Osteoblast (primary cell): ENCODE measurements at regions not wholly inside any gene's neighbourhood (a gene's known extent, or its start where the extent isn't known, plus 50 kb on each side); places are given as distances from the start of the nearest gene placed in this dataset.

Experiments used
- DNase-seq: peaks from one replicate; pipeline ENCODE4 v3.0.0; 2011; ENCODE audit warnings: low spot score, mixed read lengths; ENCODE audit not compliant: insufficient read length; ENCODE audit errors: missing footprints
- H2AFZ ChIP-seq: 2 replicates; pipeline ENCODE4 v1.6.0; 2011; ENCODE audit warnings: mild to moderate bottlenecking, low read length
- H3K27ac ChIP-seq: 2 replicates; pipeline ENCODE4 v1.5.1; 2011; ENCODE audit warnings: mild to moderate bottlenecking, low read depth, low read length, moderate library complexity
- H3K27me3 ChIP-seq: 2 replicates; pipeline ENCODE4 v1.6.0; 2012; ENCODE audit warnings: mild to moderate bottlenecking, control low read depth, inconsistent platforms, low read length, moderate library complexity; ENCODE audit not compliant: insufficient read depth
- H3K36me3 ChIP-seq: 2 replicates; pipeline ENCODE4 v1.5.1; 2011; ENCODE audit warnings: mild to moderate bottlenecking, low read length, control low read depth, moderate library complexity; ENCODE audit not compliant: insufficient read depth
- H3K4me1 ChIP-seq: 2 replicates; pipeline ENCODE4 v1.5.1; 2011; ENCODE audit warnings: mild to moderate bottlenecking, low read length, control low read depth, moderate library complexity; ENCODE audit not compliant: insufficient read depth
- H3K4me2 ChIP-seq: 2 replicates; pipeline ENCODE4 v1.6.0; 2011; ENCODE audit warnings: mild to moderate bottlenecking, low read length; ENCODE audit not compliant: insufficient read depth
- H3K4me3 ChIP-seq: fragments of 200-600 bp; sonication (generic); 3 replicates; pipeline ENCODE4 v1.5.1; 2012; ENCODE audit warnings: mild to moderate bottlenecking, low read length, inconsistent platforms; ENCODE audit not compliant: insufficient read depth
- H3K79me2 ChIP-seq: 2 replicates; pipeline ENCODE4 v1.6.0; 2012; ENCODE audit warnings: mild to moderate bottlenecking, low read length, control low read depth, inconsistent platforms; ENCODE audit not compliant: insufficient read depth
- H3K9me3 ChIP-seq: 2 replicates; pipeline ENCODE4 v1.5.1; 2011; ENCODE audit warnings: low read depth, low read length, control low read depth
- H4K20me1 ChIP-seq: 2 replicates; pipeline ENCODE4 v1.6.0; 2012; ENCODE audit warnings: mild to moderate bottlenecking, low read length, control low read depth; ENCODE audit not compliant: insufficient read depth
- CTCF ChIP-seq: IDR thresholded peaks from 2 replicates; pipeline ENCODE4 v1.5.1; 2011; ENCODE audit warnings: mild to moderate bottlenecking, low read depth, low read length, moderate library complexity; ENCODE audit errors: extremely low read depth

GRCh38 chr16:66273644-66274334 lies 92.7 kb upstream of the CDH5 start:
- Histone ChIP-seq H3K27ac (no peak overlapping the region), H3K36me3 (no peaks in the 10 kb centered on the region), H4K20me1 (no peaks in the 10 kb centered on the region), H3K9me3 (no peaks in the 10 kb centered on the region), H3K27me3 (peaks cover 4% of the 10 kb centered on the region), H3K4me1 (peaks cover 21% of the 10 kb centered on the region), H3K79me2 (no peaks in the 10 kb centered on the region), H2AFZ (no peak overlapping the region), H3K4me3 (no peak overlapping the region), H3K4me2 (no peak overlapping the region)
- TF ChIP-seq CTCF = peak; percentile 79
- peak; percentile 95 for DNase-seq

GRCh38 chr16:66273053-66273452 lies 93.4 kb upstream of the CDH5 start:
- no peak for DNase-seq
- no peaks in the 10 kb centered on the region for H3K27me3 ChIP-seq
- no peaks in the 10 kb centered on the region for H4K20me1 ChIP-seq
- no peaks in the 10 kb centered on the region for H3K36me3 ChIP-seq
- H3K9me3 ChIP-seq = no peaks in the 10 kb centered on the region
- H3K4me3 ChIP-seq = no peak overlapping the region
- no peak overlapping the region for H2AFZ ChIP-seq
- no peaks in the 10 kb centered on the region for H3K79me2 ChIP-seq
- H3K27ac ChIP-seq = no peak overlapping the region
- no peak for TF ChIP-seq CTCF
- peaks cover 22% of the 10 kb centered on the region for H3K4me1 ChIP-seq
- no peak overlapping the region for H3K4me2 ChIP-seq

GRCh38 chr16:66272461-66272860 lies 94.0 kb upstream of the CDH5 start:
- Histone ChIP-seq H3K4me3 (no peak overlapping the region), H3K4me2 (no peak overlapping the region), H3K4me1 (peaks cover 27% of the 10 kb centered on the region), H3K27ac (no peak overlapping the region), H3K27me3 (no peaks in the 10 kb centered on the region), H3K79me2 (no peaks in the 10 kb centered on the region), H2AFZ (no peak overlapping the region), H3K9me3 (no peaks in the 10 kb centered on the region), H3K36me3 (no peaks in the 10 kb centered on the region), H4K20me1 (no peaks in the 10 kb centered on the region)
- DNase-seq = peak; percentile 74
- TF ChIP-seq CTCF = no peak

- Histone ChIP-seq H2AFZ (no peak overlapping the region), H3K79me2 (no peaks in the 10 kb centered on the region), H3K4me1 (peaks cover 36% of the 10 kb centered on the region), H3K9me3 (no peaks in the 10 kb centered on the region), H3K27me3 (no peaks in the 10 kb centered on the region), H3K36me3 (no peaks in the 10 kb centered on the region), H4K20me1 (no peaks in the 10 kb centered on the region), H3K4me3 (no peak overlapping the region), H3K4me2 (no peak overlapping the region), H3K27ac (no peak overlapping the region)
- DNase-seq = peak; percentile 85
- no peak for TF ChIP-seq CTCF
Measured at GRCh38 chr16:66271074-66272060, 95.1 kb upstream of the CDH5 start.
